DOHH2 (cell line): ENCODE measurements at regions not wholly inside any gene's neighbourhood (a gene's known extent, or its start where the extent isn't known, plus 50 kb on each side); places are given as distances from the start of the nearest gene placed in this dataset.
A peak's percentile ranks its signal among the peaks of the same experiment; 100 is the strongest.

ENCODE experiments used
- H3F3A ChIP-seq: fragments of 200-600 bp; sonication (generic), shearing (Covaris generic); 2 replicates; pipeline ENCODE4 v1.6.0; 2016; ENCODE audit warnings: antibody characterized with exemption, mild to moderate bottlenecking; ENCODE audit not compliant: control insufficient read depth, insufficient read depth
- H3K27ac ChIP-seq: fragments of 200-600 bp; sonication (generic); 2 replicates; pipeline ENCODE4 v1.5.1; 2014; ENCODE audit warnings: low read depth, mild to moderate bottlenecking, low read length, moderate library complexity
- H3K27me3 ChIP-seq: fragments of 200-600 bp; sonication (generic); 2 replicates; pipeline ENCODE4 v1.6.1; 2014; ENCODE audit warnings: mild to moderate bottlenecking, low read length, mixed read lengths; ENCODE audit not compliant: control insufficient read depth
- H3K36me3 ChIP-seq: fragments of 200-600 bp; sonication (generic); 2 replicates; pipeline ENCODE4 v1.6.1; 2014; ENCODE audit warnings: mild to moderate bottlenecking, low read length, moderate library complexity, mixed read lengths; ENCODE audit not compliant: control insufficient read depth
- H3K4me1 ChIP-seq: fragments of 200-600 bp; sonication (generic); 2 replicates; pipeline ENCODE4 v1.6.1; 2014; ENCODE audit warnings: mild to moderate bottlenecking, low read length, mixed read lengths; ENCODE audit not compliant: control insufficient read depth
- H3K4me2 ChIP-seq: fragments of 200-600 bp; sonication (generic); 2 replicates; pipeline ENCODE4 v1.6.0; 2014; ENCODE audit warnings: mild to moderate bottlenecking, low read length, moderate library complexity
- H3K4me3 ChIP-seq: fragments of 200-600 bp; sonication (generic); 2 replicates; pipeline ENCODE4 v1.5.1; 2014; ENCODE audit warnings: mild to moderate bottlenecking, low read length, mixed read lengths
- H3K79me2 ChIP-seq: fragments of 200-600 bp; sonication (generic); 2 replicates; pipeline ENCODE4 v1.6.1; 2014; ENCODE audit warnings: mild to moderate bottlenecking, low read length, mixed read lengths; ENCODE audit not compliant: control insufficient read depth
- H3K9me2 ChIP-seq: fragments of 200-600 bp; sonication (generic); replicated peaks from 2 replicates; pipeline ENCODE4 v1.6.1; 2014; ENCODE audit warnings: mild to moderate bottlenecking, low read length, mixed read lengths; ENCODE audit not compliant: control insufficient read depth
- H3K9me3 ChIP-seq: fragments of 200-600 bp; sonication (generic); 2 replicates; pipeline ENCODE4 v1.6.1; 2014; ENCODE audit warnings: antibody characterized with exemption, low read length, mixed read lengths; ENCODE audit not compliant: control insufficient read depth, insufficient read depth
- H4K20me1 ChIP-seq: fragments of 200-600 bp; sonication (generic); 2 replicates; pipeline ENCODE4 v1.6.0; 2014; ENCODE audit warnings: low read depth, mild to moderate bottlenecking, antibody characterized with exemption, low read length, moderate library complexity; ENCODE audit not compliant: control insufficient read depth, insufficient read depth
- EZH2phosphoT487 ChIP-seq: fragments of 200-600 bp; sonication (generic); IDR thresholded peaks from 2 replicates; pipeline ENCODE4 v1.6.1; 2017; ENCODE audit warnings: borderline replicate concordance, mild to moderate bottlenecking, antibody characterized with exemption, low read length, moderate library complexity, mixed read lengths
- TF ChIP-seq, protein P1 (sequence below): fragments of 200-600 bp; sonication (generic); IDR thresholded peaks from one replicate; pipeline ENCODE4 v1.5.1; 2014; ENCODE audit warnings: antibody characterized with exemption, mild to moderate bottlenecking, low read depth, low read length; ENCODE audit not compliant: poor library complexity, severe bottlenecking

DNA sequence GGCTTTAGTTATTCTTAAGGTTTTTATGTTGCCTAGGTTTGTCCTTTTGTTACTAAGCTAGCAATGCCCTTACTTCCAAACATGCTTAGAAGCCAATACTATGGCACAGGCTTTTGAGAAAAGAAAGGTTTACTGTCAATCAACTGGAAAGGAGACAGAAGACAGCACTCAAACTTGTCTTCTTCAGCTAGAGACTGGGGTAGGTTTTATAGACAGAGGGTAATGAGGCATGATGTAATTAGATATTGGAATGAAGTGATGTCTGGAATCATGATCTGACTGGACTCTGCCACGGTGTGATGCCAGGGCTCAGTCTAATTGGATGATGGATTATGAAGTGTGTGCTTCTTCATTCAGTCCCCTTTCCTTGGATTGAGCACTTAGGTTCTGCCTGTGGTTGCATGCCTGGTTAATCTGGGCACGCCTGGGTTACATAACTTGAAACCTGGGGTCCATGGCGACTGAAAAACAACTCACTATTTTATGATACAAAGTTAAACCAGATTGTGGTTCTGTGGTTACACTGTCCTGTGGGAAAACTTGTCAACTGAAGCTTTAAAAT lies 625.8 kb downstream of the BRINP3 start:
- no peak overlapping the region for H3K27ac ChIP-seq

DNA sequence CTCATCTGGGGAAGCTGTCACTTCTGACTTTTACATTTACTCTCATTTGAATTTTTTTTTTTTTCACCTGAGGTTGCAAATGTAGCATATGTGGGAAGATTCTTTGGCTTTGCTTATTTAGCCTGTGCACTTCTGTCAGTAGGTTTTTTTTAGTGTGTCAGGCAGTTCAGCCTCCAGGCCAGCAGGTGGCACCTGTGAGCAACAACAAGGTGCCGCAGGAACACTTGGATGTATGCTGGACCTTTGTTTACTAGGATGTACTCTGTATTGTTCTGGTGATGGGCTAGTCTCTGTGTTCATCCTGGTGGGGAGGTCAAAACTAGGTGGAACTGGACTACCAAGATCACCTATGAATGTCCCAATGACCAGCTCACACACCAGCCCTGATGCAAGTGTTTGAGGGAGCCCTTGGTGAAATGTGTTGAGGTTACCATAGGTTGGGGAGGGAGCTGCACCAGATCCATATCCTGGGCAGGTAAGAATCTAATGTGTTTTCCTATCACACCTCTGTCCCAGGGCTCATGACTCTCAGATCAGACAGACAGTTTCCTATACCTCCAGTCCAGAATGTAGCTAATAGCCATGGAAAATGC lies 618.2 kb downstream of the BRINP3 start:
- Histone ChIP-seq H4K20me1 (no peaks in the 10 kb centered on the region), H3K4me2 (no peak overlapping the region), H3K79me2 (no peaks in the 10 kb centered on the region), H3K9me2 (no peaks in the 10 kb centered on the region), H3K9me3 (no peaks in the 10 kb centered on the region), H3K4me3 (no peak overlapping the region), H3K27ac (no peak overlapping the region), H3F3A (no peaks in the 10 kb centered on the region), H3K4me1 (no peaks in the 10 kb centered on the region), H3K27me3 (no peaks in the 10 kb centered on the region), H3K36me3 (no peaks in the 10 kb centered on the region)
- TF ChIP-seq EZH2phosphoT487 = no peak
- TF ChIP-seq, protein P1, sequence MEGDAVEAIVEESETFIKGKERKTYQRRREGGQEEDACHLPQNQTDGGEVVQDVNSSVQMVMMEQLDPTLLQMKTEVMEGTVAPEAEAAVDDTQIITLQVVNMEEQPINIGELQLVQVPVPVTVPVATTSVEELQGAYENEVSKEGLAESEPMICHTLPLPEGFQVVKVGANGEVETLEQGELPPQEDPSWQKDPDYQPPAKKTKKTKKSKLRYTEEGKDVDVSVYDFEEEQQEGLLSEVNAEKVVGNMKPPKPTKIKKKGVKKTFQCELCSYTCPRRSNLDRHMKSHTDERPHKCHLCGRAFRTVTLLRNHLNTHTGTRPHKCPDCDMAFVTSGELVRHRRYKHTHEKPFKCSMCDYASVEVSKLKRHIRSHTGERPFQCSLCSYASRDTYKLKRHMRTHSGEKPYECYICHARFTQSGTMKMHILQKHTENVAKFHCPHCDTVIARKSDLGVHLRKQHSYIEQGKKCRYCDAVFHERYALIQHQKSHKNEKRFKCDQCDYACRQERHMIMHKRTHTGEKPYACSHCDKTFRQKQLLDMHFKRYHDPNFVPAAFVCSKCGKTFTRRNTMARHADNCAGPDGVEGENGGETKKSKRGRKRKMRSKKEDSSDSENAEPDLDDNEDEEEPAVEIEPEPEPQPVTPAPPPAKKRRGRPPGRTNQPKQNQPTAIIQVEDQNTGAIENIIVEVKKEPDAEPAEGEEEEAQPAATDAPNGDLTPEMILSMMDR = peak; percentile 94

More for the DNA sequence above, 625.8 kb downstream of the BRINP3 start:
- H3K4me2 ChIP-seq = no peak overlapping the region
- no peaks in the 10 kb centered on the region for H3K79me2 ChIP-seq
- no peaks in the 10 kb centered on the region for H3K27me3 ChIP-seq
- H3K4me3 ChIP-seq = no peak overlapping the region
- TF ChIP-seq, protein P1 = no peak
- H3K9me3 ChIP-seq = no peaks in the 10 kb centered on the region
- no peaks in the 10 kb centered on the region for H3K9me2 ChIP-seq
- no peaks in the 10 kb centered on the region for H3F3A ChIP-seq
- H4K20me1 ChIP-seq = no peaks in the 10 kb centered on the region
- H3K4me1 ChIP-seq = no peaks in the 10 kb centered on the region
- H3K36me3 ChIP-seq = no peaks in the 10 kb centered on the region

DNA sequence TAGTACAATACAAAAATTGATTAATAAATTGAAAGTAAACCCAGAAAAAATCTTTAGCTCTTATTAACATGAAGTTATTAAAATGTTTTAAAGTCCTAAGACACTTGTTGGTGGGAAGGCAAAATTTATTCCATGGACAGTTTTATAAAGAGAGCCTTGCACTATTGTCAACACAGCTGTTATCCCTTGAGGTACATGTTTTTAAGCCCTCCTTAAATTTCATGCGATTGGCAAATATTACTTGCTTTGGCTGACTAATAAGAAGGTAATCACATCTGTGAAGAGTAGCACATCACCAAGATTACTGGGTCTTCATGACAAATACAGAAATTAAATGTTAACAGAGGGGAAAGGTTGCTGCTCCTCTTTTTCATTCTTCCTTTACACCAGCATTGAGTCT lies 611.1 kb downstream of the BRINP3 start:
- Histone ChIP-seq H3K9me3 (no peaks in the 10 kb centered on the region), H3F3A (no peaks in the 10 kb centered on the region), H3K79me2 (no peaks in the 10 kb centered on the region), H3K4me3 (no peak overlapping the region), H3K9me2 (no peaks in the 10 kb centered on the region), H3K27me3 (no peaks in the 10 kb centered on the region), H3K27ac (no peak overlapping the region), H3K4me1 (no peaks in the 10 kb centered on the region), H3K36me3 (no peaks in the 10 kb centered on the region), H4K20me1 (no peaks in the 10 kb centered on the region), H3K4me2 (no peak overlapping the region)
- no peak for TF ChIP-seq EZH2phosphoT487
- TF ChIP-seq, protein P1 = no peak
